NT2/D1 (cell line): ENCODE measurements at regions not wholly inside any gene's neighbourhood (a gene's known extent, or its start where the extent isn't known, plus 50 kb on each side); places are given as distances from the start of the nearest gene placed in this dataset.

ENCODE experiments used
- YY1 ChIP-seq: IDR thresholded peaks from 2 replicates; pipeline ENCODE4 v1.6.1; 2011; ENCODE audit not compliant: insufficient read length, insufficient read depth
- ZNF274 ChIP-seq: IDR thresholded peaks from 2 replicates; pipeline ENCODE4 v1.6.1; 2011; ENCODE audit warnings: mild to moderate bottlenecking, low read depth, low read length

GRCh38 chr5:159663986-159664385, 252.3 kb upstream of the ADRA1B start:
- TF ChIP-seq YY1: no peak
- no peak for TF ChIP-seq ZNF274
